ENCODE measurements at regions not wholly inside any gene's neighbourhood (a gene's known extent, or its start where the extent isn't known, plus 50 kb on each side); places are given as distances from the start of the nearest gene placed in this dataset.

DNA sequence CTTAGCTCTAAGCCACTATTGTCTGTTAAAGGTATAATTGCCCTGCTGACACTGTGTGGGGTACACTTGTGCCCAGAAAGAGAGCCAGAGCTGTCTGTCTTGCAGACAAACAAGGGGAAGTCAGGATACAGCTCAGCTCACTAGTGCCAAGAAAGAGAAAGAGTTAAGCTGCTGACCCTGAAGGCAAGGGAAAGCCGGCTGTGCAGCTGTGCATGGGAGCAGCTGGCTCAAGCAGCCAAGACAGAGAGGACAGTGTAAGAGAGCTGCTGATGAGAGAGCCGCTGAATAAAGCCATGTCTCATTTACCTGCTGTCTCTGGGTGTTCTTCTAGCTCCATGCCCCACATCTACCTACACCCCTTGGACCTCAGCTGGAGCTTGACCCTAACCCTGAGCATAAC lies 428.1 kb upstream of the NAALADL2 start:
- peaks cover 3% of the 10 kb centered on the region for H3K27me3 Mint-ChIP-seq (ENCODE audit: low read depth)
- no peaks in the 10 kb centered on the region for H3K9me3 Mint-ChIP-seq
- no peak for DNase-seq (ENCODE audit: low spot score in 2 of 2, unreplicated experiment in 2 of 2)
- no peak overlapping the region for H3K4me3 Mint-ChIP-seq
- no peak overlapping the region for H3K27ac Mint-ChIP-seq
- H3K36me3 Mint-ChIP-seq, result no peaks in the 10 kb centered on the region
- H3K4me1 Mint-ChIP-seq, result no peaks in the 10 kb centered on the region
- TF ChIP-seq, protein P1, sequence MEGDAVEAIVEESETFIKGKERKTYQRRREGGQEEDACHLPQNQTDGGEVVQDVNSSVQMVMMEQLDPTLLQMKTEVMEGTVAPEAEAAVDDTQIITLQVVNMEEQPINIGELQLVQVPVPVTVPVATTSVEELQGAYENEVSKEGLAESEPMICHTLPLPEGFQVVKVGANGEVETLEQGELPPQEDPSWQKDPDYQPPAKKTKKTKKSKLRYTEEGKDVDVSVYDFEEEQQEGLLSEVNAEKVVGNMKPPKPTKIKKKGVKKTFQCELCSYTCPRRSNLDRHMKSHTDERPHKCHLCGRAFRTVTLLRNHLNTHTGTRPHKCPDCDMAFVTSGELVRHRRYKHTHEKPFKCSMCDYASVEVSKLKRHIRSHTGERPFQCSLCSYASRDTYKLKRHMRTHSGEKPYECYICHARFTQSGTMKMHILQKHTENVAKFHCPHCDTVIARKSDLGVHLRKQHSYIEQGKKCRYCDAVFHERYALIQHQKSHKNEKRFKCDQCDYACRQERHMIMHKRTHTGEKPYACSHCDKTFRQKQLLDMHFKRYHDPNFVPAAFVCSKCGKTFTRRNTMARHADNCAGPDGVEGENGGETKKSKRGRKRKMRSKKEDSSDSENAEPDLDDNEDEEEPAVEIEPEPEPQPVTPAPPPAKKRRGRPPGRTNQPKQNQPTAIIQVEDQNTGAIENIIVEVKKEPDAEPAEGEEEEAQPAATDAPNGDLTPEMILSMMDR (IDR thresholded peaks at IDR 0.05; ENCODE audit: unreplicated experiment), result no peak

DNA sequence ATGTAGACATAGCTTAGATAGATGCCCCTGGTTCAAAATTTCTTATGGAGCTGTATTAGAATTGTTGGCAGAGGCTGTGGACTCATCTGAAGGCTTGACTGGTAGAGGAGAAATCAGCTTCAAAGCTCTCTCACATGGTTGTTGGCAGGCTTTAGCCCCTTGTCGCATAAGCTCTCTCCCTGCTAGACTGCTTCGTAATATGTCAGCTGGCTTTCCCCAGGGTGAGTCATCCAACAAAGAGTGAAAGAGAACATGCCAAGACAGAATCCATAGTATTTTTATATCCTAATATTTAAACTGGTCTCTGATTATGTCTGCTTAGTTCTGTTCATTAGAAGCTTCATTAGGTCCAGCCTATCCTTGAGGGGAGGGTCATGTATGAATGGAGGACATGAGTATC lies 427.4 kb upstream of the NAALADL2 start:
- no peaks in the 10 kb centered on the region for H3K9me3 Mint-ChIP-seq
- no peak overlapping the region for H3K4me3 Mint-ChIP-seq
- H3K27me3 Mint-ChIP-seq (ENCODE audit: low read depth), result peaks cover 4% of the 10 kb centered on the region
- TF ChIP-seq, protein P1 (IDR thresholded peaks at IDR 0.05; ENCODE audit: unreplicated experiment), result no peak
- no peak for DNase-seq (ENCODE audit: low spot score in 2 of 2, unreplicated experiment in 2 of 2)
- H3K36me3 Mint-ChIP-seq, result no peaks in the 10 kb centered on the region
- H3K27ac Mint-ChIP-seq, result no peak overlapping the region
- no peaks in the 10 kb centered on the region for H3K4me1 Mint-ChIP-seq

DNA sequence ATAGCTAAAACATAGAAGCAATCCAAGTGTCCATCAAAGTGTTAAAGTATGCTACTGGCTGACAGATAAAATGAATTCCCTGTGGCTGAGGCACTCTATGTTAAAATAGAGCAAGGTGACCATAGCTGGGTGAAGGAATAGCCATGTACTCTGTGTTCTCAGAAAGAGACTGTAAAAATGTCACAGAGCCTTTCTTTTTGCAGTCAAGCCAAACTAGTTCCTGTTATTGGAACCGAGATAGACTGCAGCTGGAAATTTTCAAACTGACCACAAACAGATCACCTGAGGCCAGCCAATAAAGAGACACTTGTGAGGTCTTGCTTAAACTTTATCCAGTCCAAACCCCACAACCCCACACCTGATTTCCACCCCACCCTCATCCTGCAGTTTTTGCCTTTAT lies 422.8 kb upstream of the NAALADL2 start:
- no peak for DNase-seq (ENCODE audit: low spot score in 2 of 2, unreplicated experiment in 2 of 2)
- Mint-ChIP-seq H3K4me3 (no peak overlapping the region), H3K9me3 (no peaks in the 10 kb centered on the region), H3K4me1 (peaks cover 20% of the 10 kb centered on the region), H3K27me3 (ENCODE audit: low read depth) (peaks cover 4% of the 10 kb centered on the region), H3K27ac (no peak overlapping the region), H3K36me3 (no peaks in the 10 kb centered on the region)
- TF ChIP-seq, protein P1 (IDR thresholded peaks at IDR 0.05; ENCODE audit: unreplicated experiment), result no peak

DNA sequence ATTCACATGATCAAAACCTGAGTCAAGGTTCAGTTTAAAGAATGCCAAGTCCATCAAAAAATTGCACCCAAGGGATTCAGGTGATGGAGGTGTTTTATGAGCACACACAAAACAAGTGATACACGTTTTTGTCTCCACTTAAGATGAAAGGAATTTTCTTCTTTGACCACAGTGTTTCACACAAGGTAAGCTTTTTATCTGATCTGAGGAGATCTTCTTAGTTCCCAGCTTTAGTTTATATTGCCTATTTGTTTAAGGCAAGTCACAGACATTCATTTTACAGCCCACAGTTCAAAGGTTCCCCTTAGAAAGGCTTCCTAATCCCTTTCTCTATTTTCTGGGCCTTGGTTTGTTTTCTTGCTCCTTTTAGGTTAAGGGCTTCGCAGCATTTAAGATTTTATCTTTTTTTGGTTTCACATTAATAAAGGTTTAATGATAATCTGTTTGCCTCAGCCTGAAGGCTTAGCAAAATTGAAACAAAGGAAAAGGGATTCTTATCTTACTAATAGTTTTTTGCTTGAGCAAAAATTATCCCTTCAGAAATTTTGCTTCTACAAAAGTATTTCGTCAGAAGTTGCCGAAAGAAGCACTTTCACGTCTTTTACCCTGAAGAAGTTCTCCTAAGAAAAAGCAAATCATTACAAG lies 420.5 kb upstream of the NAALADL2 start:
- Mint-ChIP-seq H3K36me3 (no peaks in the 10 kb centered on the region), H3K27me3 (ENCODE audit: low read depth) (peaks cover 4% of the 10 kb centered on the region), H3K4me1 (peaks cover 27% of the 10 kb centered on the region), H3K27ac (peak overlapping the region; percentile 97), H3K9me3 (no peaks in the 10 kb centered on the region), H3K4me3 (no peak overlapping the region)
- TF ChIP-seq, protein P1 (IDR thresholded peaks at IDR 0.05; ENCODE audit: unreplicated experiment), result no peak
- DNase-seq (ENCODE audit: low spot score in 2 of 2, unreplicated experiment in 2 of 2), result no peak

DNA sequence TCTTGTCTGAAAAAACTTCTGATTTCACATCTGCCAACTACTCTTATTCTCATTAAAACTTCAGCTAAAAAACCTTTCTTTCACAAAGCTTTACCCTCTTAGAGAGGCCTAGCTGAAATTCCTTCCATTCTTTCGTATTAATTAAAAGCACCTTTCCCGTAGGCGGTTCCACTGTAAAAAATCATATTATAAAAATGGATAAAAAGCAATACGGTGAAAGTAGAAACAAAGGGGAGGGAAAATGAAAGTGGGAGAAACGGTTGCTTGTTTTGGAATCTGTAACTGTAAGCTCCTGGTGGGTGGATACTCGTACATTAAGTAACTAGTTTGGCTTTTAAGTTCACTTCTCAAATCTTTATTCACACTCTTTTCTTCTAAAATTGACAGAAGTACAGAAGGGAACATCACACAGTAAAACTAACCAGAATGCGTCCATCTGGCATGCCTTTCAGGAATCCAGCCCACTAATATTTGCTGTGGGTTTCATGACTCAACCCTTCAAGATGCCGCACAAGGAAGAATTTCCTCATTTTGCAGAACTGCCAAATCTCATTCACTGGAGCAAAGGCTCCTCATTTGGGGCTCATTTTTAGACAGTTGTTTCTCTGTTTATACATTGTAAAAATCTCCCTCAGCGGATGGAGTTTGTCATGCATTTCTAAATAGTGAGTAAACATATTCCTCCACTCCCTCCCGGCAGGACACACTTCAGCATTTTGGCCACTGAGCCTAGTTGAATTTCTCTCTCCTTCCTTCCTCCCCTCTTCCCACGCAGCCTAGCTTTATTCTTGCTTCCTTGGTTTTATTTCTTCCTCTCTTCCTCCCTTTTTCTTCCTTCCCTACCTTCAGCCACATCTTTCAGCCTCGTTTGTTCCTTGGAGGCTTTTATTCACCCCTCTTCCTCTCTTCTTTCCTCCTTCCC lies 419.5 kb upstream of the NAALADL2 start:
- H3K36me3 Mint-ChIP-seq, result no peaks in the 10 kb centered on the region
- H3K4me1 Mint-ChIP-seq, result peaks cover 27% of the 10 kb centered on the region
- peak overlapping the region; percentile 97 for H3K27ac Mint-ChIP-seq
- no peak for DNase-seq (ENCODE audit: low spot score in 2 of 2, unreplicated experiment in 2 of 2)
- H3K4me3 Mint-ChIP-seq, result peak overlapping the region; percentile 78
- peaks cover 4% of the 10 kb centered on the region for H3K27me3 Mint-ChIP-seq (ENCODE audit: low read depth)
- TF ChIP-seq, protein P1 (IDR thresholded peaks at IDR 0.05; ENCODE audit: unreplicated experiment), result no peak
- H3K9me3 Mint-ChIP-seq, result no peaks in the 10 kb centered on the region
